IMR-90 (cell line): ENCODE measurements at regions not wholly inside any gene's neighbourhood (a gene's known extent, or its start where the extent isn't known, plus 50 kb on each side); places are given as distances from the start of the nearest gene placed in this dataset.

ENCODE experiments used
- ATAC-seq: fragments of 200-7000 bp; cut with Tn5 transposase; 2 replicates; pipeline ENCODE4 v1.9.1; 2020; ENCODE audit warnings: low read depth, mild to moderate bottlenecking, moderate library complexity
- BruUV-seq: library from RNA; stranded (reverse); fragments of 400-500 nt; replicated peaks from 2 replicates; lab custom pipeline; 2021; lab: Mats Ljungman, UMichigan
- CTCF ChIA-PET: fragments of 300-600 bp; formaldehyde crosslinking; extraction: SDS; loops from one replicate; lab custom pipeline; 2021; ENCODE audit warnings: antibody characterized with exemption; lab: Yijun Ruan, JAX
- POLR2A ChIA-PET: fragments of 300-600 bp; sonication (Branson Sonifier 250); formaldehyde crosslinking; loops from one replicate; lab custom pipeline; 2022; ENCODE audit warnings: antibody characterized with exemption; ENCODE audit not compliant: unreplicated experiment; lab: Charles Lee
- DNase-seq: peaks from one replicate; pipeline ENCODE4 v3.0.0; 2013
- H2AFZ ChIP-seq: replicated peaks from 2 replicates; pipeline ENCODE3; 2013; ENCODE audit warnings: low read length, mild to moderate bottlenecking; ENCODE audit not compliant: poor library complexity
- H2AK5ac ChIP-seq: 2 replicates; pipeline ENCODE4 v1.6.1; 2013; ENCODE audit warnings: low read depth, low read length, inconsistent platforms
- H2AK9ac ChIP-seq: replicated peaks from 2 replicates; pipeline ENCODE3; 2013; ENCODE audit warnings: mild to moderate bottlenecking, low read depth, low read length, moderate library complexity; ENCODE audit not compliant: poor library complexity
- H2BK120ac ChIP-seq: 2 replicates; pipeline ENCODE4 v1.6.1; 2013; ENCODE audit warnings: low read depth, low read length, inconsistent platforms
- H2BK15ac ChIP-seq: 3 replicates; pipeline ENCODE4 v1.6.1; 2013; ENCODE audit warnings: low read depth, low read length, inconsistent platforms
- H2BK20ac ChIP-seq: 2 replicates; pipeline ENCODE4 v1.6.1; 2013; ENCODE audit warnings: low read depth, mild to moderate bottlenecking, inconsistent platforms, low read length, moderate library complexity
- H2BK5ac ChIP-seq: 2 replicates; pipeline ENCODE4 v1.6.1; 2013; ENCODE audit warnings: mild to moderate bottlenecking, low read depth, low read length, inconsistent platforms; ENCODE audit not compliant: poor library complexity, severe bottlenecking
- H3K14ac ChIP-seq: replicated peaks from 2 replicates; pipeline ENCODE4 v1.6.1; 2013; ENCODE audit warnings: low read depth, low read length, inconsistent platforms
- H3K18ac ChIP-seq: 2 replicates; pipeline ENCODE4 v1.6.1; 2013; ENCODE audit warnings: low read depth, low read length, control low read depth
- H3K23ac ChIP-seq: 2 replicates; pipeline ENCODE4 v1.6.1; 2013; ENCODE audit warnings: low read depth, low read length, inconsistent platforms
- H3K27ac ChIP-seq: 2 replicates; pipeline ENCODE4 v1.5.1; 2013; ENCODE audit warnings: mild to moderate bottlenecking, control low read depth, low read length; ENCODE audit not compliant: insufficient read depth
- H3K27me3 ChIP-seq: 2 replicates; pipeline ENCODE4 v1.6.1; 2013; ENCODE audit warnings: low read length; ENCODE audit not compliant: control insufficient read depth, insufficient read depth
- H3K36me3 ChIP-seq: 2 replicates; pipeline ENCODE4 v1.6.1; 2013; ENCODE audit warnings: low read length, mixed read lengths; ENCODE audit not compliant: control insufficient read depth, insufficient read depth
- H3K4ac ChIP-seq: 2 replicates; pipeline ENCODE4 v1.6.1; 2013; ENCODE audit warnings: low read depth, low read length, inconsistent platforms
- H3K4me1 ChIP-seq: 2 replicates; pipeline ENCODE4 v1.6.1; 2013; ENCODE audit warnings: low read length, mixed read lengths; ENCODE audit not compliant: control insufficient read depth, insufficient read depth
- H3K4me2 ChIP-seq: 2 replicates; pipeline ENCODE4 v1.6.1; 2013; ENCODE audit warnings: low read depth, mild to moderate bottlenecking, control low read depth, low read length, moderate library complexity
- H3K4me3 ChIP-seq: 2 replicates; pipeline ENCODE4 v1.5.1; 2013; ENCODE audit warnings: low read depth, mild to moderate bottlenecking, control low read depth, low read length, moderate library complexity; ENCODE audit not compliant: insufficient read depth
- H3K56ac ChIP-seq: 2 replicates; pipeline ENCODE4 v1.6.1; 2013; ENCODE audit warnings: low read length, inconsistent platforms; ENCODE audit not compliant: insufficient read depth; ENCODE audit errors: extremely low read depth
- H3K79me1 ChIP-seq, 2 experiments: 2 replicates each; pipeline ENCODE4 v1.6.1; 2013; ENCODE audit warnings: low read length in 2 of 2, inconsistent platforms in 1 of 2, low read depth in 1 of 2
- H3K9ac ChIP-seq: 2 replicates; pipeline ENCODE4 v1.6.1; 2013; ENCODE audit warnings: low read depth, low read length, control low read depth
- H3K9me1 ChIP-seq: 2 replicates; pipeline ENCODE4 v1.6.1; 2013; ENCODE audit warnings: low read length, inconsistent platforms; ENCODE audit not compliant: insufficient read depth
- H3K9me3 ChIP-seq: 2 replicates; pipeline ENCODE4 v1.6.1; 2013; ENCODE audit warnings: low read length; ENCODE audit not compliant: control insufficient read depth, insufficient read depth
- H4K20me1 ChIP-seq: 2 replicates; pipeline ENCODE4 v1.6.1; 2013; ENCODE audit warnings: low read length, inconsistent platforms; ENCODE audit not compliant: insufficient read depth
- H4K5ac ChIP-seq: 2 replicates; pipeline ENCODE4 v1.6.1; 2013; ENCODE audit warnings: mild to moderate bottlenecking, low read depth, low read length, control low read depth
- H4K8ac ChIP-seq, 2 experiments: 2 replicates each; pipeline ENCODE4 v1.6.1; 2013; ENCODE audit warnings: low read depth in 2 of 2, low read length in 2 of 2, control low read depth in 1 of 2, inconsistent platforms in 1 of 2
- H4K91ac ChIP-seq: 2 replicates; pipeline ENCODE4 v1.6.1; 2013; ENCODE audit warnings: low read depth, low read length, inconsistent platforms; ENCODE audit not compliant: insufficient read depth
- CEBPB ChIP-seq: IDR thresholded peaks from 2 replicates; pipeline ENCODE4 v1.6.1; 2012; ENCODE audit warnings: low read depth, low read length, improper control_type of control experiment
- ELK1 ChIP-seq: fragments of 150-350 bp; IDR thresholded peaks from 2 replicates; pipeline ENCODE4 v1.6.1; 2016; ENCODE audit warnings: low read depth, mild to moderate bottlenecking, low read length, moderate library complexity, borderline replicate concordance
- RCOR1 ChIP-seq: IDR thresholded peaks from 2 replicates; pipeline ENCODE4 v1.6.1; 2012; ENCODE audit warnings: mild to moderate bottlenecking, low read length, improper control_type of control experiment; ENCODE audit not compliant: insufficient replicate concordance
- WGBS, 2 experiments: methylation state at CpG; one replicate each; pipeline versions ENCODE4 v1.1.5 to v1.1.7; 2013; ENCODE audit warnings: missing lambda C conversion rate in 2 of 2; ENCODE audit not compliant: insufficient read length in 1 of 2; ENCODE audit errors: extremely low coverage in 2 of 2; 5-methylcytosine and 5-hydroxymethylcytosine counted together
- dilution Hi-C: fragments of 300-500 bp; cut with HindIII; formaldehyde crosslinking; loops from one replicate; pipeline ENCODE4 v1.14.3; 2018; ENCODE audit warnings: low sequenced_read_pairs; ENCODE audit not compliant: unreplicated experiment
- in situ Hi-C: fragments of 300-500 bp; cut with MboI; formaldehyde crosslinking; loops from 3 replicates; pipeline ENCODE4 v1.14.3; 2019; ENCODE audit warnings: low sequenced_read_pairs, inconsistent platforms, mixed read lengths
- intact Hi-C: fragments of 100-400 bp; cut with micrococcal nuclease; formaldehyde crosslinking; loops from 2 replicates; pipeline ENCODE4 v1.10.0; 2022

GRCh38 chr10:7070950-7071349 lies 339.9 kb downstream of the SFMBT2 start:
- ChIA-PET CTCF (no interaction called here), POLR2A (no interaction called here)
- dilution Hi-C loops, result no loop called here
- no peak overlapping the region for H2AK5ac ChIP-seq
- H2AK9ac ChIP-seq, result no peak overlapping the region
- no peaks in the 10 kb centered on the region for H3K9me1 ChIP-seq
- H2BK5ac ChIP-seq, result no peak overlapping the region
- no peak overlapping the region for H3K27ac ChIP-seq
- ATAC-seq (no peak), DNase-seq (no peak)
- no peak overlapping the region for H3K4ac ChIP-seq
- H3K4me3 ChIP-seq, result no peak overlapping the region
- no CpG with 5 or more reads among the region's 2 CpGs for WGBS, 2 experiments
- H3K79me1 ChIP-seq, result no peaks in the 10 kb centered on the region
- intact Hi-C loops, result no loop called here
- H2BK20ac ChIP-seq, result no peak overlapping the region
- H2BK120ac ChIP-seq, result no peak overlapping the region
- H3K27me3 ChIP-seq, result peaks cover 2% of the 10 kb centered on the region; the same call in 1 of the 2 replicates
- BruUV-seq, result no TSS peak
- no peak overlapping the region for H2AFZ ChIP-seq
- H4K20me1 ChIP-seq, result no peaks in the 10 kb centered on the region
- no peak overlapping the region for H4K91ac ChIP-seq
- H3K36me3 ChIP-seq, result no peaks in the 10 kb centered on the region
- H2BK15ac ChIP-seq, result no peak overlapping the region
- no peak overlapping the region for H3K4me2 ChIP-seq
- H4K5ac ChIP-seq, result no peak overlapping the region
- H3K9ac ChIP-seq, result no peak overlapping the region
- in situ Hi-C loops, result no loop called here
- TF ChIP-seq RCOR1, result no peak
- no peak for TF ChIP-seq ELK1
- no peak for TF ChIP-seq CEBPB
- H3K18ac ChIP-seq, result no peak overlapping the region
- no peak overlapping the region for H3K23ac ChIP-seq
- 0 out of 2 replicates have a peak, but pooled peaks cover 2% of the 10 kb centered on the region for H3K9me3 ChIP-seq
- H3K14ac ChIP-seq, result no peak overlapping the region
- no peak overlapping the region for H4K8ac ChIP-seq
- H3K56ac ChIP-seq, result no peak overlapping the region
- no peaks in the 10 kb centered on the region for H3K4me1 ChIP-seq
